BLaER1 treated with 17β-estradiol and CSF1 and Interleukin-3, amounts not matched to agents 10 nM and 100 nM (cell line): ENCODE measurements at regions not wholly inside any gene's neighbourhood (a gene's known extent, or its start where the extent isn't known, plus 50 kb on each side); places are given as distances from the start of the nearest gene placed in this dataset.
"Not testable (repeated sequence)": the region's sequence is repeated elsewhere in the genome, so short reads cannot be mapped to it uniquely, and the experiment has no call there.

Experiments
- H3K27ac ChIP-seq, 11 experiments: shearing (Covaris generic); formaldehyde crosslinking; 2 replicates each; pipeline ENCODE4 v1.8.1; 2022
- H3K27me3 ChIP-seq, 11 experiments: shearing (Covaris generic); formaldehyde crosslinking; 2 replicates each; pipeline ENCODE4 v1.8.1; 2022
- H3K36me3 ChIP-seq, 11 experiments: shearing (Covaris generic); formaldehyde crosslinking; 2 replicates each; pipeline ENCODE4 v1.8.1; 2022
- H3K4me1 ChIP-seq, 10 experiments: shearing (Covaris generic); formaldehyde crosslinking; 2 replicates each; pipeline ENCODE4 v1.8.1; 2022
- H3K4me2 ChIP-seq, 11 experiments: shearing (Covaris generic); formaldehyde crosslinking; 2 replicates each; pipeline ENCODE4 v1.8.1; 2022
- H3K4me3 ChIP-seq, 10 experiments: shearing (Covaris generic); formaldehyde crosslinking; 2 replicates each; pipeline ENCODE4 v1.8.1; 2022
- H3K9ac ChIP-seq, 11 experiments: shearing (Covaris generic); formaldehyde crosslinking; 2 replicates each; pipeline ENCODE4 v1.8.1; 2022
- H3K9me3 ChIP-seq, 11 experiments: shearing (Covaris generic); formaldehyde crosslinking; replicated peaks in 1 of 11; 2 replicates each; pipeline ENCODE4 v1.8.1; 2022
- H4K20me1 ChIP-seq, 11 experiments: shearing (Covaris generic); formaldehyde crosslinking; 2 replicates each; pipeline ENCODE4 v1.8.1; 2022
- Cebpa-rat ChIP-seq, 11 experiments: shearing (Covaris generic); IDR thresholded peaks; 2 replicates each; pipeline ENCODE4 v1.8.1; 2022

- no peak overlapping the region for H3K4me3 ChIP-seq
- no peak for TF ChIP-seq Cebpa-rat (IDR thresholded peaks at IDR 0.05)
- no peak overlapping the region for H3K27ac ChIP-seq
- no peaks in the 10 kb centered on the region for H3K27me3 ChIP-seq
- no peaks in the 10 kb centered on the region for H4K20me1 ChIP-seq
- H3K9me3 ChIP-seq: no peaks in the 10 kb centered on the region
- H3K4me2 ChIP-seq: no peak overlapping the region
- H3K36me3 ChIP-seq: no peaks in the 10 kb centered on the region
- H3K9ac ChIP-seq: no peak overlapping the region
- H3K4me1 ChIP-seq: no peaks in the 10 kb centered on the region
Observed at GRCh38 chr2:142580691-142581090, 296.8 kb upstream of the KYNU start.

GRCh38 chr2:142575561-142575960 lies 301.9 kb upstream of the KYNU start:
- H3K4me1 ChIP-seq: no peaks in the 10 kb centered on the region
- H3K27ac ChIP-seq: no peak overlapping the region
- no peaks in the 10 kb centered on the region for H3K27me3 ChIP-seq
- H3K9me3 ChIP-seq: no peaks in the 10 kb centered on the region
- no peak for TF ChIP-seq Cebpa-rat (IDR thresholded peaks at IDR 0.05)
- H3K9ac ChIP-seq: no peak overlapping the region
- no peak overlapping the region for H3K4me3 ChIP-seq
- H3K4me2 ChIP-seq: no peak overlapping the region
- no peaks in the 10 kb centered on the region for H3K36me3 ChIP-seq
- no peaks in the 10 kb centered on the region for H4K20me1 ChIP-seq

- Histone ChIP-seq H3K4me3 (no peak overlapping the region), H3K27ac (no peak overlapping the region), H3K27me3 (no peaks in the 10 kb centered on the region), H3K9me3 (no peaks in the 10 kb centered on the region), H3K4me1 (no peaks in the 10 kb centered on the region), H3K4me2 (no peak overlapping the region), H3K9ac (no peak overlapping the region), H3K36me3 (no peaks in the 10 kb centered on the region), H4K20me1 (no peaks in the 10 kb centered on the region)
- TF ChIP-seq Cebpa-rat (IDR thresholded peaks at IDR 0.05): no peak
Observed at GRCh38 chr2:142574388-142574787, 303.1 kb upstream of the KYNU start.

- no peak overlapping the region for H3K4me3 ChIP-seq
- H4K20me1 ChIP-seq: no peaks in the 10 kb centered on the region
- no peaks in the 10 kb centered on the region for H3K36me3 ChIP-seq
- H3K9ac ChIP-seq: no peak overlapping the region
- no peaks in the 10 kb centered on the region for H3K4me1 ChIP-seq
- H3K4me2 ChIP-seq: no peak overlapping the region
- no peaks in the 10 kb centered on the region for H3K9me3 ChIP-seq
- no peak for TF ChIP-seq Cebpa-rat (IDR thresholded peaks at IDR 0.05)
- H3K27me3 ChIP-seq: no peaks in the 10 kb centered on the region
- no peak overlapping the region for H3K27ac ChIP-seq
Observed at GRCh38 chr2:142572346-142573132, 304.9 kb upstream of the KYNU start.

- H3K9me3 ChIP-seq: no peaks in the 10 kb centered on the region
- H3K27me3 ChIP-seq: no peaks in the 10 kb centered on the region
- H3K27ac ChIP-seq: no peak overlapping the region
- H3K4me3 ChIP-seq: no peak overlapping the region
- H3K9ac ChIP-seq: no peak overlapping the region
- no peaks in the 10 kb centered on the region for H3K36me3 ChIP-seq
- no peaks in the 10 kb centered on the region for H3K4me1 ChIP-seq
- TF ChIP-seq Cebpa-rat (IDR thresholded peaks at IDR 0.05): no peak
- no peak overlapping the region for H3K4me2 ChIP-seq
- H4K20me1 ChIP-seq: no peaks in the 10 kb centered on the region
Observed at GRCh38 chr2:142571934-142572333, 305.5 kb upstream of the KYNU start.

GRCh38 chr2:142562900-142563299 lies 314.6 kb upstream of the KYNU start:
- H3K9ac ChIP-seq: no peak overlapping the region
- no peak for TF ChIP-seq Cebpa-rat (IDR thresholded peaks at IDR 0.05)
- H4K20me1 ChIP-seq: no peaks in the 10 kb centered on the region
- no peak overlapping the region for H3K4me3 ChIP-seq
- no peak overlapping the region for H3K4me2 ChIP-seq
- H3K4me1 ChIP-seq: no peaks in the 10 kb centered on the region
- H3K36me3 ChIP-seq: no peaks in the 10 kb centered on the region
- peaks cover 0 to 21% (median 18%) of the 10 kb centered on the region in 11 experiments; a peak in 20 of 22 replicates for H3K9me3 ChIP-seq
- no peak overlapping the region for H3K27ac ChIP-seq
- no peaks in the 10 kb centered on the region for H3K27me3 ChIP-seq

GRCh38 chr2:142561656-142562055 lies 315.8 kb upstream of the KYNU start:
- Histone ChIP-seq H3K9ac (no peak overlapping the region), H3K27me3 (no peaks in the 10 kb centered on the region), H4K20me1 (no peaks in the 10 kb centered on the region), H3K4me1 (no peaks in the 10 kb centered on the region), H3K4me2 (no peak overlapping the region), H3K4me3 (no peak overlapping the region), H3K9me3 (peaks cover 0 to 21% (median 18%) of the 10 kb centered on the region in 11 experiments; a peak in 20 of 22 replicates), H3K36me3 (no peaks in the 10 kb centered on the region), H3K27ac (no peak overlapping the region)
- no peak for TF ChIP-seq Cebpa-rat (IDR thresholded peaks at IDR 0.05)

GRCh38 chr2:142557391-142557790 lies 320.1 kb upstream of the KYNU start:
- Histone ChIP-seq H3K4me3 (no peak overlapping the region), H3K27me3 (no peaks in the 10 kb centered on the region), H3K27ac (no peak overlapping the region), H3K4me2 (no peak overlapping the region), H4K20me1 (no peaks in the 10 kb centered on the region), H3K4me1 (0 out of 20 replicates have a peak, but pooled peaks cover 0 to 1% (median 0%) of the 10 kb centered on the region in 10 experiments), H3K9me3 (peaks cover 0 to 16% (median 12%) of the 10 kb centered on the region in 11 experiments; a peak in 20 of 22 replicates), H3K36me3 (no peaks in the 10 kb centered on the region), H3K9ac (no peak overlapping the region)
- no peak for TF ChIP-seq Cebpa-rat (IDR thresholded peaks at IDR 0.05)

GRCh38 chr2:142545999-142546398 lies 331.5 kb upstream of the KYNU start:
- not testable (repeated sequence) for H3K4me1 ChIP-seq, H3K9ac ChIP-seq, H3K27me3 ChIP-seq, H4K20me1 ChIP-seq, H3K4me2 ChIP-seq, H3K4me3 ChIP-seq, H3K27ac ChIP-seq, H3K36me3 ChIP-seq
- H3K9me3 ChIP-seq: peaks cover 10 to 32% (median 20%) of the 10 kb centered on the region in 11 experiments; a peak in 21 of 22 replicates

GRCh38 chr2:142545036-142545435 lies 332.4 kb upstream of the KYNU start:
- no peak overlapping the region for H3K4me3 ChIP-seq
- TF ChIP-seq Cebpa-rat (IDR thresholded peaks at IDR 0.05): no peak
- peaks cover 10 to 31% (median 20%) of the 10 kb centered on the region in 11 experiments; a peak in 21 of 22 replicates for H3K9me3 ChIP-seq
- no peaks in the 10 kb centered on the region for H3K36me3 ChIP-seq
- no peaks in the 10 kb centered on the region for H3K4me1 ChIP-seq
- no peaks in the 10 kb centered on the region for H4K20me1 ChIP-seq
- H3K4me2 ChIP-seq: no peak overlapping the region
- H3K27me3 ChIP-seq: no peaks in the 10 kb centered on the region
- no peak overlapping the region for H3K9ac ChIP-seq
- H3K27ac ChIP-seq: no peak overlapping the region
